Gastroesophageal sphincter (tissue), 3 donors: ENCODE measurements at regions not wholly inside any gene's neighbourhood (a gene's known extent, or its start where the extent isn't known, plus 50 kb on each side); places are given as distances from the start of the nearest gene placed in this dataset.

ENCODE experiments used
- CTCF ChIP-seq, 4 experiments: fragments of 200-600 bp in 2 of 4; fragments of 450-650 bp in 2 of 4; sonication (generic) in 1 of 4; IDR thresholded peaks; one replicate each; pipeline ENCODE4 v1.5.1; 2017 to 2019; ENCODE audit warnings: antibody characterized with exemption in 4 of 4, mild to moderate bottlenecking in 2 of 4, moderate library complexity in 2 of 4
- EP300 ChIP-seq: sonication (generic); formaldehyde crosslinking; IDR thresholded peaks from one replicate; pipeline ENCODE4 v1.6.1; 2017; ENCODE audit warnings: antibody characterized with exemption, mild to moderate bottlenecking
- POLR2A ChIP-seq, 2 donors: fragments of 450-650 bp; IDR thresholded peaks; one replicate each; pipeline ENCODE4 v1.6.1; 2017; ENCODE audit warnings: antibody characterized with exemption in 2 of 2, mild to moderate bottlenecking in 2 of 2, moderate library complexity in 1 of 2

- TF ChIP-seq CTCF (IDR thresholded peaks at IDR 0.05): no peak
- no peak for TF ChIP-seq EP300
- TF ChIP-seq POLR2A (IDR thresholded peaks at IDR 0.05): no peak
Observed at GRCh38 chr5:108588323-108588722, 159.4 kb upstream of the FER start.
